ENCODE measurements at regions not wholly inside any gene's neighbourhood (a gene's known extent, or its start where the extent isn't known, plus 50 kb on each side); places are given as distances from the start of the nearest gene placed in this dataset.
"Not testable (repeated sequence)": the region's sequence is repeated elsewhere in the genome, so short reads cannot be mapped to it uniquely, and the experiment has no call there.

- ATAC-seq (ENCODE audit: low read depth in 2 of 2) (no peak), DNase-seq (no peak)
- Mint-ChIP-seq H3K9me3 (peaks cover 0 to 2% (median 0%) of the 10 kb centered on the region in 7 donors), H3K36me3 (no peaks in the 10 kb centered on the region), H3K4me1 (no peaks in the 10 kb centered on the region), H3K4me3 (no peak overlapping the region), H3K27ac (no peak overlapping the region), H3K27me3 (no peaks in the 10 kb centered on the region)
These were observed 87.5 kb upstream of the HGF start for GRCh38 chr7:81857385-81857784.

GRCh38 chr7:81854518-81854917 lies 84.7 kb upstream of the HGF start:
- Mint-ChIP-seq H3K4me1 (no peaks in the 10 kb centered on the region), H3K27ac (no peak overlapping the region), H3K9me3 (peaks cover 0 to 2% (median 0%) of the 10 kb centered on the region in 7 donors), H3K4me3 (no peak overlapping the region), H3K36me3 (no peaks in the 10 kb centered on the region), H3K27me3 (no peaks in the 10 kb centered on the region)
- DNase-seq (no peak), ATAC-seq (ENCODE audit: low read depth in 2 of 2) (no peak)

- DNase-seq (no peak), ATAC-seq (ENCODE audit: low read depth in 2 of 2) (no peak)
- Mint-ChIP-seq H3K9me3 (no peaks in the 10 kb centered on the region), H3K27ac (no peak overlapping the region), H3K27me3 (no peaks in the 10 kb centered on the region), H3K4me3 (no peak overlapping the region), H3K4me1 (no peaks in the 10 kb centered on the region), H3K36me3 (no peaks in the 10 kb centered on the region)
These were observed 82.9 kb upstream of the HGF start for GRCh38 chr7:81852701-81853100.

GRCh38 chr7:81851413-81851812 lies 81.6 kb upstream of the HGF start:
- no peak overlapping the region for H3K4me3 Mint-ChIP-seq
- H3K9me3 Mint-ChIP-seq, result no peaks in the 10 kb centered on the region
- ATAC-seq (ENCODE audit: low read depth in 2 of 2) (no peak), DNase-seq (no peak)
- H3K36me3 Mint-ChIP-seq, result no peaks in the 10 kb centered on the region
- no peaks in the 10 kb centered on the region for H3K27me3 Mint-ChIP-seq
- H3K4me1 Mint-ChIP-seq, result peaks cover 4% of the 10 kb centered on the region in 3 donors
- no peak overlapping the region for H3K27ac Mint-ChIP-seq

- peak; percentile 3 for DNase-seq
- H3K4me3 Mint-ChIP-seq, result peak overlapping the region in 5 of 8 donors; percentile 4 to 78 (median 30)
- peak in 1 of 2 donors; percentile 56 for ATAC-seq (ENCODE audit: low read depth in 2 of 2)
These were observed 76.6 kb upstream of the HGF start for GRCh38 chr7:81846398-81846797.

GRCh38 chr7:81845744-81846241 lies 75.9 kb upstream of the HGF start:
- Mint-ChIP-seq H3K27me3 (no peaks in the 10 kb centered on the region), H3K36me3 (no peaks in the 10 kb centered on the region), H3K4me3 (peak overlapping the region; percentile 4 to 78 (median 52)), H3K4me1 (peaks cover 11 to 13% (median 12%) of the 10 kb centered on the region in 3 donors), H3K9me3 (peaks cover 0 to 4% (median 0%) of the 10 kb centered on the region in 7 donors), H3K27ac (peak overlapping the region in 2 of 6 donors; percentile 3 to 82)
- DNase-seq (peak; percentile 7), ATAC-seq (ENCODE audit: low read depth in 2 of 2) (peak; percentile 45 to 72)

More at GRCh38 chr7:81846398-81846797, 76.6 kb upstream of the HGF start:
- Mint-ChIP-seq H3K27me3 (no peaks in the 10 kb centered on the region), H3K27ac (peak overlapping the region in 2 of 6 donors; percentile 3 to 21), H3K9me3 (peaks cover 0 to 4% (median 0%) of the 10 kb centered on the region in 7 donors), H3K4me1 (peaks cover 11 to 13% (median 12%) of the 10 kb centered on the region in 3 donors), H3K36me3 (no peaks in the 10 kb centered on the region)

GRCh38 chr7:81843657-81844056 lies 73.8 kb upstream of the HGF start:
- not testable (repeated sequence) for H3K27me3 Mint-ChIP-seq; H3K27ac Mint-ChIP-seq; ATAC-seq (ENCODE audit: low read depth in 2 of 2)

GRCh38 chr7:81842361-81842760 lies 72.5 kb upstream of the HGF start:
- H3K4me3 Mint-ChIP-seq, result no peak overlapping the region
- H3K9me3 Mint-ChIP-seq, result peaks cover 0 to 10% (median 2%) of the 10 kb centered on the region in 7 donors
- H3K36me3 Mint-ChIP-seq, result no peaks in the 10 kb centered on the region
- DNase-seq (no peak), ATAC-seq (ENCODE audit: low read depth in 2 of 2) (no peak)
- no peak overlapping the region for H3K27ac Mint-ChIP-seq
- peaks cover 11 to 13% (median 12%) of the 10 kb centered on the region in 3 donors for H3K4me1 Mint-ChIP-seq
- no peaks in the 10 kb centered on the region for H3K27me3 Mint-ChIP-seq

More at GRCh38 chr7:81843657-81844056, 73.8 kb upstream of the HGF start:
- Mint-ChIP-seq H3K4me1 (peaks cover 11 to 13% (median 12%) of the 10 kb centered on the region in 3 donors), H3K9me3 (peaks cover 0 to 10% (median 2%) of the 10 kb centered on the region in 7 donors)
- DNase-seq, H3K36me3 Mint-ChIP-seq, H3K4me3 Mint-ChIP-seq: not testable (repeated sequence)

GRCh38 chr7:81839708-81840369 lies 70.0 kb upstream of the HGF start:
- H3K27me3 Mint-ChIP-seq, result no peaks in the 10 kb centered on the region
- H3K4me3 Mint-ChIP-seq, result no peak overlapping the region

GRCh38 chr7:81833401-81833800 lies 63.6 kb upstream of the HGF start:
- DNase-seq, result no peak
- ATAC-seq (ENCODE audit: low read depth in 2 of 2), result no peak
- H3K27me3 Mint-ChIP-seq, result no peaks in the 10 kb centered on the region
- no peak overlapping the region for H3K27ac Mint-ChIP-seq
- no peaks in the 10 kb centered on the region for H3K4me1 Mint-ChIP-seq
- no peaks in the 10 kb centered on the region for H3K36me3 Mint-ChIP-seq
- H3K9me3 Mint-ChIP-seq, result peaks cover 0 to 29% (median 13%) of the 10 kb centered on the region in 7 donors
- no peak overlapping the region for H3K4me3 Mint-ChIP-seq

More at GRCh38 chr7:81839708-81840369, 70.0 kb upstream of the HGF start:
- Mint-ChIP-seq H3K4me1 (no peaks in the 10 kb centered on the region), H3K27ac (peak overlapping the region in 1 of 6 donors; percentile 4), H3K36me3 (no peaks in the 10 kb centered on the region), H3K9me3 (peaks cover 0 to 10% (median 2%) of the 10 kb centered on the region in 7 donors)
- ATAC-seq (ENCODE audit: low read depth in 2 of 2) (no peak), DNase-seq (no peak)

- H3K4me3 Mint-ChIP-seq, result no peak overlapping the region
- H3K27ac Mint-ChIP-seq, result no peak overlapping the region
- no peaks in the 10 kb centered on the region for H3K4me1 Mint-ChIP-seq
- DNase-seq (no peak), ATAC-seq (ENCODE audit: low read depth in 2 of 2) (no peak)
- no peaks in the 10 kb centered on the region for H3K36me3 Mint-ChIP-seq
- peaks cover 0 to 29% (median 13%) of the 10 kb centered on the region in 7 donors for H3K9me3 Mint-ChIP-seq
- H3K27me3 Mint-ChIP-seq, result no peaks in the 10 kb centered on the region
These were observed 62.0 kb upstream of the HGF start for GRCh38 chr7:81831883-81832282.

- not testable (repeated sequence) for H3K27ac Mint-ChIP-seq; H3K27me3 Mint-ChIP-seq; H3K36me3 Mint-ChIP-seq; DNase-seq; ATAC-seq (ENCODE audit: low read depth in 2 of 2); H3K4me3 Mint-ChIP-seq; H3K4me1 Mint-ChIP-seq
- peaks cover 0 to 30% (median 13%) of the 10 kb centered on the region in 7 donors for H3K9me3 Mint-ChIP-seq
These were observed 59.7 kb upstream of the HGF start for GRCh38 chr7:81829511-81829910.

GRCh38 chr7:81822811-81823210 lies 53.0 kb upstream of the HGF start:
- no peaks in the 10 kb centered on the region for H3K27me3 Mint-ChIP-seq
- H3K36me3 Mint-ChIP-seq, result no peaks in the 10 kb centered on the region
- peaks cover 0 to 7% (median 0%) of the 10 kb centered on the region in 7 donors for H3K9me3 Mint-ChIP-seq
- H3K27ac Mint-ChIP-seq, result peak overlapping the region in 1 of 6 donors; percentile 44
- ATAC-seq (ENCODE audit: low read depth in 2 of 2) (no peak), DNase-seq (no peak)
- no peak overlapping the region for H3K4me3 Mint-ChIP-seq
- no peaks in the 10 kb centered on the region for H3K4me1 Mint-ChIP-seq

GRCh38 chr7:81819861-81820260 lies 50.0 kb upstream of the HGF start:
- H3K4me1 Mint-ChIP-seq, result no peaks in the 10 kb centered on the region
- DNase-seq (no peak), ATAC-seq (ENCODE audit: low read depth in 2 of 2) (no peak)
- no peaks in the 10 kb centered on the region for H3K27me3 Mint-ChIP-seq
- no peak overlapping the region for H3K27ac Mint-ChIP-seq
- H3K4me3 Mint-ChIP-seq, result no peak overlapping the region
- H3K36me3 Mint-ChIP-seq, result no peaks in the 10 kb centered on the region
- H3K9me3 Mint-ChIP-seq, result peaks cover 0 to 4% (median 0%) of the 10 kb centered on the region in 7 donors

Data from naive B cell (primary cell).